A172 (cell line): ENCODE measurements at regions not wholly inside any gene's neighbourhood (a gene's known extent, or its start where the extent isn't known, plus 50 kb on each side); places are given as distances from the start of the nearest gene placed in this dataset.

Experiments used
- DNase-seq: peaks from one replicate; pipeline ENCODE4 v3.0.0-alpha.2; 2015; ENCODE audit warnings: low spot score

DNA sequence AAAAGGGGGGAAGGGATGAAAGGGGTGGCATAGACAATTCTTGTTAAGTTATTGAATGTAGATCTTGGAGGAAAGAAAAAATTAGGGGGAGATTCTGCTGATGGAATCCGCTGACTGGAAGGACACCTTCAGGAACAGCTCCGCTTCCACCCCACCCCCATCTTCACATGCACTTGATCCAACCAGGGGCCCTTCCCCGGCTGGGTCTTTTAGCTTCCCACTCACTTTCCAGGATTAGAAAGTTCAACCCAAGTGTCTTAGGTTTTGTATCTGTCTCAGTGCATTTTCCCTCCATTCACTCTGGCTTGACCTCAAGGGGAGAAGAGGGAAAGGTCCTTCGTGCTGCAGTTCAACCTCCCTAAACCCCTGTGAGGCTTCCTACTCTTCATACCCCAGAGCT, 141.4 kb downstream of the IRS2 start:
- DNase-seq = no peak

DNA sequence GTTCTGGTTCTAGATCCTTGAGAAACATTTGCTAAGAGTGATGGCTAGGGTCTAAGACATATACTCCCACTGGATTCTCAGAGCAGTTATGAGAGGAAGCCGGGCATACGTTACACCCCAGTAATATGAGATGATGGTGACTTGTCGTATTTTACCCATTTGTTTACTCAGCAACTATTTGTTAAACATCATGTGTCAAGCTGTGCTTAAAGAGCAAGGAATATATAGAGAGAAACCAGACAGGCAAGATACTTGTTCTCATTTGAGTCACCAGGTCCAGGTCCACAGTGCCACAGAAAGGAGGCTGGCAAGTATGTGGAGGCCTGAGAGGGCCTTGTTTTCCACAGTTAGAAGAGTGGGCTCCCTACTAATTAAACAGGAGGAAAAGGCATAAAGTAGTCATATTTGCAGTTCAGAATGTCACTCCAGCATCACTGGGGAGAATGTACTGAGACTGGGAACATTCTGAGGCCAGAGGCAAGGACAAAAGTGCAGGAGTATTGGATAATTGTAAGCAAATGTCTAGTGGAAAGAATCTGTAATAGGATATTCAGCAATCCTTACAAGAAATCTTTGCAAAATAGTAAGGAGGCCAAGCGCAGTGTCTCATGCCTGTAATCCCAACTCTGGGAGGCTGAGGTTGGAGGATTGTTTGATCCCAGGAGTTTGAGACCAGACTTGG, 142.2 kb downstream of the IRS2 start:
- DNase-seq = no peak

DNA sequence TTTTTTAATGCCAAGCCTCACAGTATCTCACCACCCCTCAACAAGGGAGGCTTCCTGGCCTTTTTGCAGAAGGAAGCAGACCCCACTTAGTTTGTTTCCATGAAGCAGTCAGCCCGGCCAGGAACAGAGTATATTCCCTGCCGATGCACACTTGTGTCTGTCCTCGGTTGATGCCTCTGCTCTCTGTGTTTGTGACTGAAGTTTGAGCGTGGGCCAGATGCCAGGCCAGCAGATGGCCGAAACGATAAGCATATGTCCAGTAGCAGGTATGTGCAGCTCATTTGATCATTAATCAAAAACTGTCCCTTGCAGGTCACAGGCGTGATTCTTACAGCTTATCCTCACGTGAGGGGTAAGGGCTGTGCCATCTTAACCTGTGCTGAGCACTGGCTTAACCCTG, 144.0 kb downstream of the IRS2 start:
- no peak for DNase-seq

DNA sequence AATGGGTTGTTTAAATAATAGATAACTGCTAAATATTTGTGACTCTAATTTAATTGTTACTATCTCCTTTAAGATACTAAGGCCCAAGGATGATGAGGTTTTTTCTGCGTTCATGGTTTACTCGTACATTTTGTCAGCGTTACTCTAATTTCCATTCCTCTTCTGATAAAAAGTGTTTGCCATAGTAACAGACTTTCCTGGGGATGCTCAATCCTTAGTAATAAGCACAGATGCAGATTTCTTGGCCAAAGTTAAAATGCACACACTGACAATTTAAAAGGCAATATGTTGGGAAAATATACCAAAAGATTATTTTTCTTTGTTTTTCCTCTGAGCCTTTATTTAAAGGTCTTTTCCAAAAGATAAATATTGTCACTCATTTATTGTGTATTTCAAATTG, 149.6 kb downstream of the IRS2 start:
- no peak for DNase-seq

DNA sequence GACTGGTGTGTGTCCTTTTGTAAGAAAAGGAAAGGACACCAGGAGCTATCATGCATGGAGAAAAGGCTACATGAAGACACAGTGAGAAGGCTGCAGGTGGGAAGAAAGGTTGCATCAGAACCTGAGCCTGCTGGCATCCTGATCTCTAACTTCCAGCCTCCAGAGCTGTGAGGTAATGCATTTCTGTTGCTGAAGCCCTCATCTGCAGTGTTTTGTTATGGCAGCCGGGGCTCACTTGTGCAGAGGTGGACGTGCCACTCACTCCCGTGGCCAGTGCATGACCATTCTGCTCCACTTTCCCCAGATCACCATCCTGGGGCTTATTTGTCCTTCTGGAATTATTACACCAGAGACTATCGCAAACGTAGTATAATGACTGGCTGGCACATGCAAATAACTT, 155.3 kb downstream of the IRS2 start:
- no peak for DNase-seq

DNA sequence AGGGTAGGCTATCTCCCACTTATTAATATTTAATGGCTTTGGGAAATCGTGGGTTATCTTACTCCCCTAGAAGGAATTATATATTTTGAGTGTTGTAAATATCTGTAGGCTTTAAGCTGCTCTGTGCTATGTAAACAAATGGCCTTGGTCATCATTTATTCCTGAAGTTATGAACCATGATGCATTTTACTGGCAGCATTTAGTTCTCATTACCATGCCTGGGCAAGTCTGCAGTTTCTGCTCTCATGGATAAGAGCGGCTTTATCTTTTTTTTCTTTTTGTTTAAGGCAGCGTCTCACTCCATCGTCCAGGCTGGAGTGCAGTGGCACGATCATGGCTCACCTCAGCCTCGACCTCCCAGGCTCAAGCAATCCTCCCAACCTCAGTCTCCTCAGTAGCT, 156.1 kb downstream of the IRS2 start:
- no peak for DNase-seq

DNA sequence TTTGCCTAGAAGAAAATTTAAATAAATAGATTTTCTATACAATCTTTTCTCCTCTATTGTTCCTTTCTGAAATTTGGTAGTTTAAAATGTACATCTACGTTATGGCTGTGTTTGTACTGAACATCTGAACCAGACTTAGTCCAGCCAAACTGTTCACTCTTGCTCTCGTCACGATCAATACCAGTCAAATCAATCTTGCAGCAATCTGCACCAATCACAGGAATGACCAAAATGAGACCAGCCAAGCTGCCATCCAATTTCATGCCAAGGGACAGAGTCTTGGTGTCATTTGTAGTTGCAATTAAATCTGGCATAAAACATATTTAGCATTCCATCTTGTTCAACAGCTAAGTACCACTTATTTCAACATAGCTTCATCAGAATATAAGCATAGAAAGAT, 156.6 kb downstream of the IRS2 start:
- DNase-seq = no peak

DNA sequence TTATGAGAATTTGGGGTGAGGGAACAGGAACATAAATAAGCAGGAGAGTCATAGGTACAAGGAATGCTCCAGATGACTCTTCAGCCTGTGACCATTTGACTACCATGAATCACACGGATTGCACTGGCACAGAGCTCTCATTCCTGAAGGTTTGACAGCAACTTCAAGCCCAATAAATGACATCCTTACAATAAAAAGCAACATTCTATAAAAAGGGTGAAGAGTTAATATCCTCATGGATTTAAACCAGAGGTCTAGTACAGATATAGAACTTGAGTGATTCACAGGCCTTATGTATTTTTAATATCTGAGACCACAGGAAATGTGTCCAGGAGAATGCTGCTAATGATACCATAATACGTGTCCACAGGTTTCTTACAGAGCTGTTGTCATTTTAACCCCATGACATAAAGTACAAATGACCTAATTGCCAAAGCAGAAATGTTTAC, 158.1 kb downstream of the IRS2 start:
- DNase-seq = peak; percentile 84

DNA sequence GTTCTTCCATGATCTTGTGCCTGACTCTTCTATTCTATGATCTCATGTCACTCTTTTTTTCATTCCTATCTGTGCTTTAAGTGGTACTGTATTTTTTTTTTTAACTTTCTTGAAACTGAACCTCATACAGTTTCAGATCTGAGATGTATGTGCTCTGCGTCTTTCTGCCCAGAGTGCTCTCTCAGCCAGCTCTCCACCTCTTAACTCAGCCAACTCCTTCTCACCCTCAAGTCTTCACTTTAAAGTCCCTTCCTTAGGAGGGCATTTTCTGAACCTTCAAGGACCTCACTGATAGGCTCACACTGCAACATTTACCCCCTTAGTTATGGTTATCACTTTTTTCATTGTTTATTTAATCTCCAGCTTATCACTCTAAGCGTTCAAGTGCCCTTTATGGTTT, 158.7 kb downstream of the IRS2 start:
- no peak for DNase-seq

DNA sequence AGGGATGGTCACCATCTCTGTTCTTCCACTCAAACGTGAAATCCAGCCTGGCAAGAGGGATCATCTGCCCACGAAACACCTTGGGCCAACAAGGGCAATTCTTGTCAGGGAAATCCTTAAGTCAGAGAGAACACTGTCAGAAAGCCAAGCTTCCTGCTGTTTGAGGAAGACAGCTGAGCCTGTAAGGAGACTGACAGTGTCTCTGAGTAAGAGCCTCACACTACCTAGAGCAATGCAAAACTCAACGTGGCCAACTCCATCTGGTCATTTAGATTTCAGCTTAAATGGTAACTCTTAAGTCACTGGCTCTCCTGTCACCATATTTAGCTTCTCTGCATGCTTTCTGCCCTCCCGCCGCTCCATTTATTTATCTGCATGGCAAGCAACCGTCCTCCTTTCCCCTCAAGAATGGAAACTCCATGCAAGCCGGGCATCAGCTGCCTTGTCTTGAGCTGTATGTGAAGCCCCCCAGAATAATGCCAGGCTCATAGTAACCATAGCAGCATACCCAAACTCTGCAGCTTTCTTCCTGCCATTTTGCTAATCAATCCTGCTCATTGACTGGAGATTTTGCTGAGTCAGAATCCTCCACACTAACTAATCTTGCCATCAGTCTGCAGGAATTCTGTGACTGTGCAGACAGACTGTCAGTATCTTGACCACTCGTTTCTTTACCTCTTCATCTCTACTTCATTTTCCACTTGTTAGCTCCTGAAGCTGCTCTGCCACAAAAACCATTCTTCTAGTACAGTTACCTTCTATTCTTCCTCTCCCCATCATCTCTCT, 159.8 kb downstream of the IRS2 start:
- no peak for DNase-seq

DNA sequence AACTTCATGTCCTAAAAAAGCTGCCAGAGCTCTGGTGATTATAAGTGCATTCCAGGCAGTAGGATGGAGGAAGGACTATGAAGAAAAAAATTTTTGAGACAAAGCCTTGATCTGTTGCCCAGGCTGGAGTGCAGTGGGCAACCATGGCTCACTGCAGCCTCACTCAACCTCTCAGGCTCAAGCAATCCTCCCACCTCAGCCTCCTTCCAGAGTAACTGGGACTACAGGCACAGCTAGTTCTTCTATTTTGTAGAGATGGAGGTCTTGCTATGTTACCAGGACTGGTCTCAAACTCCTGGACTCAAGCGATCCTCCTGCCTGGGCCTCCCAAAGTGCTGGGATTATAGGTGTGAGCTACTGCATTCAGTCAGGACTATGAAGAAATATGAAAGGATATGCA, 161.2 kb downstream of the IRS2 start:
- no peak for DNase-seq

DNA sequence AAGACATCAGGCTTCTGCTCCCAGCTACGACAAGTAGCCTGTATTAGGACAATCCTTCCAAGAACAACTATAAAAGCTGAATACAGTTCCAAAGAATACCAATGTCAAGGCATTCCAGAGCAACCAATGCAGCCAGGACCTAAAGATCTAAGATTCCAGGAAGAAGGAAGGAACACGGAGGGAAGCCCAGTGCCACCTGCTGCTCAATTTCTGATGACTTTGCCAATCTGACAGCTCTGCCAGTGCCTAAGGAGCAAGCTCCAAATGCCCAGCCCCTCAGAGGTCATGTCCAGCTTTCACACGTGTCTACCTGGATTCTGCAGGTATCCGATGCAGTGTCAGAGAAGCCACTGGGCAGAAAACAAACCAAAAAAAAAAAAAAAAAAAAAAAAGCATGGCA, 164.4 kb downstream of the IRS2 start:
- DNase-seq = no peak

DNA sequence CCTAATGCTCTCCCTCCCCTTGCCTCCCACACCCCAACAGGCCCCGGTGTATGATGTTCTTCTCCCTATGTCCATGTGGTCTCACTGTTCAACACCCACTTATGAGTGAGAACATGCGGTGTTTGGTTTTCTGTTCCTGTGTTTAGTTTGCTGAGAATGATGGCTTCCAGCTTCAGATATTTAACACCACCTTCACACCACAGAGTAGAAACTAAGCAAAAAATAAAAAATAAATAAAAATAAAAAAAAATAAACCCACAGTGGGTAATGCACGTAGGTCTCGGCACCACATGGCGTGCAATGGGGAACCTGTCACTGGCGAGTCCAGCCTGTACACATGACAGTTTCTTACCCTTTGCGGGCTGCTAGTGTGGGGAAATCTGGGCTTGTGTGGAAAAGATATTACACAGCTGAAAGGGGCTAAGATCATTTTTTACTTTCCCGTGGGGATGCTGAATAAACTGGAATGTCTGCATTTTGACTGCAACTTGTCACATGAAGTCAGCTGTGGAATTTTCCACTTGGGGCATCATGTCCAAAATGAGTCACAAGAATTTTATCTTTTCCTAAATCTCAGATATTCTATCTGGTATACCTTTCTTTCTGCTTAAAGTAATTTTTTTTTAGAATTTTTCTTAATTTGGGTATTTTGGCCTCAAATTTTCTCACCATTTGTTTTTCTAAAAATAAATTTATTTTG, 170.5 kb downstream of the IRS2 start:
- peak; percentile 5 for DNase-seq

DNA sequence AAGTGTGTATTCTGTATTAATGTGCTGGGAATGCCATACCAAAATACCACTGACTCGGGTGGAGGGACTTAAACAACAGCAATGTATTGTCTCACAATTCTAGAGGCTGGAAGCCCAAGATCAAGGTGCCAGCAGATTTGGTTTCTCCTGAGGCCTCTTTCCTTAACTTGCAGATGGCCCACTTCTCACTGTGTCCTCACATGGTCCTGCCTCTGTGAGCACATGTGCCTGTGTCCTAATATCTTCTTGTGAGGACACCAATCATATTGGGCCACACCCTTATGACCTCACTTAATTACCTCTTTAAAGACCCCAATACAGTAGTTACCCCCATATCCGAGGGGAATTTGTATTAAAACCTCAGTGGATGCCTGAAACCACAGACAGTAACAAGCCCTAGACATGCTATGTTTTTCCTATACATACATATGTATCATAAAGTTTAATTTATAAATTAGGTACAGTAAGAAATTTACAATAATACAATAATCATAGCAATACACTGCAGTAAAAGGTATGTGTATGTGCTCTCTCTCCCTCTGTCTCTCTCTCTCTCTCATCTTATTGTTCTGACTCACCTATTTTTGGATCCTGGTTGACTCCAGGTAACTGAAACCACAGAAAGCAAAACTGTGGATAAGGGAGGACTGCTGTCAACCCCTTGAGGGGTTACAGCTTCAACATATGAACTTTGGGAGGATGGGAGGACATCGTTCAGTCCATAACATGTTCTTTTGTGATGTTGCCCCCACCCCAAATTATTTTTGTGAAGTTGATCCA, 174.3 kb downstream of the IRS2 start:
- no peak for DNase-seq

DNA sequence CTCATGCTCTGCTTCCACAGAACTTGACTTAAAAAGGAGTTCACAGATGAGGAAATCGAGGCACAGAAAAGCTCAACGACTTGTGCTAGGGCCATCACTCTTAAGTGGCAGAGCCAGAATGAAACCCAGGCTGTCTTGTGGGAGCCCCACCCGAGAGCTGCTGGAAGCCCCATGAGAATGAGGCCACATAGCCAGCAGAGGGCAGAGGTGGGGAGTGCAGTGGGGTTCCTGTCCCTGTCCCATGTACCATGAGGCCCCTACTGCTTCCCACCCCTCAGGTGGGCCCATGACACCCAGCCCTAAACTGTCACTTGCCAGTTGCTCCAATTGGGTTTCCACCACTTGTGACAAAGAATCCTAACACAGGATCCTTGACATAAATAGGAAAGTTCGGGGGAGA, 175.9 kb downstream of the IRS2 start:
- DNase-seq = peak; percentile 22

DNA sequence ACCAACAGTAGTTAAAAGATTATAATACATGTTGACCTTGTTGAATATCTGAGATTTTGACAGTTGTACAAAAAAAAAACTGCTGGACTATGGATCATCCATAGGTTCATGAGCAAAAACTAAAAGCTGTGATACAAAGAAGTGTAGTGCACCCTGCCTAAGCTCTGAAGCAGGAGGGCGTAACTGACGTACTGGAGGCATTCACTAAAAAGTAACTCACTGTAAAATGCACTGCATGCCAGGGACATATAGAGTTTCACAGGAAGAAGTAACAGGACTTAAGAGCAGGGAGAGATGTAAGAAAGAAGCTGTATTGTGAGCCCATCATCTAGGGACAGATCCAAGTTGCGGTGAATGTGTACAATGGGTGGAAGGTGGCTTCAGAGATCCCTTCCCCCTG, 177.9 kb downstream of the IRS2 start:
- no peak for DNase-seq

DNA sequence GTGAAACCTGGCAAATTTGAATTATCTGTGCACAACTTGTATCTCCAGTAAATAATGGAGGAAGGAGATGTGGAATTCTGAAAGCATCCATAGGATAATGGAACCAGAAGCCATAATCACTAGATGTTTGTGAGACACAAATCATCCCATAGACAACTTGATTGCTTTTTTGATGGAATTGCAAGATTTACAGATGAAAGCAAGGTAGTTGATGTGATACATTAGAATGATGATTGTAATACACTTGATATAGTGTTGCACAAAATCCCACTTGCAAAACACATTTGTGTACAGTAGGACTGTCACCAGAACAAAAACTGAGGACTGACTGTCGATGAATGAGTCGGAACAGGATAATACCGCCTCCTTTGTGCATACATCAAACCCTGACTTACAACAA, 178.3 kb downstream of the IRS2 start:
- no peak for DNase-seq

DNA sequence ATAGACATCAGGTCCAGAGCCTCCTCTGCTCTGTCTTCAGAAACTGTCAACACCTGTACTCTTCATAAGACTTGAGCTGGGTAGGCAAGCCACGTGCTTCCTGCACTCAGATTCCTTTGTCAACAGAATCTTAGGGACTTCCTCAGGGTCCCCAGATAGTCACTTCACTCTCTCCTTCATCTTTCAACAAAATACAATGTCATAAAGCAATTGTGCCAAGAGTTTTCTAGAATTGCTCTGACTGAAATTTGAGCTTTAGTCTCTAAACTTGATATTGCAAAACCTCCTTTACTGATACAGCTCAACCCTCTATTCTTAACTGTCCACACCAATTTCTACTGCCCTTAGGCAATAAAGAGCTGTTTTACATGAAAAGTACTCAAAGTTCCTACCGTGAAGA, 179.9 kb downstream of the IRS2 start:
- no peak for DNase-seq

DNA sequence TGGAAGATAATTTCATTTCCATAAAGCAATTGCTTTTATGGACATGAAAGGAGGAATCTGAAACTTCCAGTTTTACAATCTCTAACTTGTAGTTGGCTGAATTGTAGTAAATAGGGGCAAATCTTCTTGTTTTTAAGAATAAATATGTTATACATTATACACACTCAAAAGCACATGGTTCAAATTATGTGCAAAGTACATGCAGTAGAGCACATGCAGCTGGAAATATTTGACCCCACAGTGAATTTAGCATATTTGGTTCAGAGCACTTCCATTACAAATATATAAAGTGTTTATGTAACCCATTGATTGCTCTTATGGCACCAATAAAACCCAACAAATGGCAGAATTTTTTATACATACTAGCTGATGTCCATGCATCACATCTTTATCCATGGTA, 180.5 kb downstream of the IRS2 start:
- no peak for DNase-seq

DNA sequence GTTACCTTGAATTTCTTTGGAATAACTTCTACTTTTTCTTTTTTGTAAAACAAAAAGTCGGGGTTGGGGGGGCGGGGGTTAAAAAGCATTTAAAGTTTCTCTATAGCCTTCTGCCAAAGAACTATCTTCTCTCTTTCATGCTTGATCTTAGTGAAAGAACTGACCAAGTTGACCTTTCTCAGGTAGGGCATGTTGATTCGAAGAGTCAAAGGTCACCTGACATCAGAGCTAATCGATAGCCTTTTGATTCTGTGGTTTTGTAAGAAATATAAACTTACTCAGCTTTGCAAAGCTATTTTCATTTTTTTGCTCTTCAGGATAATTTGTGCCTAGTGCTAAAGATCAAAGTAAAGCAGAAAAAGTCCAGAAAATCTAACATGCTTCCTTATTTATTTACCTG, 181.5 kb downstream of the IRS2 start:
- DNase-seq = no peak

DNA sequence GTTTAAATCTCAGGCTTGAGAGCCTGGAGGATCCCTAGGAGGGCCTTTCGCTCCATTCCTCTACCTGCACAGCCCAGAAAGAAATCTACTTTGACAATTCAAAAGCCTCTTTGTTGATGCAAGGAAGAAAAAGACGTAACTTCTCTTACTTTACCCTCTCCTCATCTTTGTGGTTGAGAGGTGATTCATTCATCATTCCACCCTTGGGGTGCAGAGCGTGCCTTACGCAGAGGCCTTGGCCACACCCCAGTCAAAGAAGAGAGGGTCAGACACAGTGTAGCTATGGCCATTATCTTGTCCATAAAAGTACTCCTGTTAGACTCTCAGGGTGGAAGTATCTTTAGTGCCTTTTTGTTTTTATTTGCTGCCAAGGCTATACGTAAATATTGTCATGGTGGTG, 184.0 kb downstream of the IRS2 start:
- peak; percentile 8 for DNase-seq
